ENCODE measurements at regions not wholly inside any gene's neighbourhood (a gene's known extent, or its start where the extent isn't known, plus 50 kb on each side); places are given as distances from the start of the nearest gene placed in this dataset.

GRCh38 chr6:167721291-167721690 is 105.4 kb upstream of the AFDN start:
- TF ChIP-seq CTCF (IDR thresholded peaks at IDR 0.05; ENCODE audit: insufficient read depth, low read length, poor library complexity, severe bottlenecking) (no peak), EZH2phosphoT487 (conservative IDR thresholded peaks at IDR 0.05; ENCODE audit: low read length) (no peak)
